Ishikawa (cell line): ENCODE measurements at regions not wholly inside any gene's neighbourhood (a gene's known extent, or its start where the extent isn't known, plus 50 kb on each side); places are given as distances from the start of the nearest gene placed in this dataset.

ENCODE experiments used
- CEBPB ChIP-seq: IDR thresholded peaks from 2 replicates; pipeline ENCODE4 v1.6.1; 2012
- CREB1 ChIP-seq: IDR thresholded peaks from 2 replicates; pipeline ENCODE4 v1.6.1; 2012; ENCODE audit warnings: low read depth
- EGR1 ChIP-seq: IDR thresholded peaks from 2 replicates; pipeline ENCODE4 v1.6.1; 2012
- EP300 ChIP-seq: IDR thresholded peaks from 2 replicates; pipeline ENCODE4 v1.6.1; 2012; ENCODE audit warnings: borderline replicate concordance
- FOXM1 ChIP-seq: IDR thresholded peaks from 2 replicates; pipeline ENCODE4 v1.6.1; 2012; ENCODE audit warnings: low read depth, borderline replicate concordance
- MAX ChIP-seq: IDR thresholded peaks from 2 replicates; pipeline ENCODE4 v1.6.1; 2012
- NFIC ChIP-seq: IDR thresholded peaks from 2 replicates; pipeline ENCODE4 v1.6.1; 2012
- RAD21 ChIP-seq: IDR thresholded peaks from 2 replicates; pipeline ENCODE4 v1.6.1; 2012; ENCODE audit warnings: low read depth
- REST ChIP-seq: IDR thresholded peaks from 2 replicates; pipeline ENCODE4 v1.6.1; 2012; ENCODE audit warnings: low read depth, mild to moderate bottlenecking
- TAF1 ChIP-seq: IDR thresholded peaks from 2 replicates; pipeline ENCODE4 v1.6.1; 2012; ENCODE audit warnings: low read depth, mild to moderate bottlenecking
- TCF12 ChIP-seq: IDR thresholded peaks from 2 replicates; pipeline ENCODE4 v1.6.1; 2012; ENCODE audit warnings: low read depth
- TEAD4 ChIP-seq: IDR thresholded peaks from 2 replicates; pipeline ENCODE4 v1.6.1; 2012
- USF1 ChIP-seq: IDR thresholded peaks from 2 replicates; pipeline ENCODE4 v1.6.1; 2012
- YY1 ChIP-seq: IDR thresholded peaks from 2 replicates; pipeline ENCODE4 v1.6.1; 2012; ENCODE audit warnings: low read depth
- ZBTB7A ChIP-seq: IDR thresholded peaks from 2 replicates; pipeline ENCODE4 v1.6.1; 2012; ENCODE audit warnings: low read depth

- no peak for TF ChIP-seq CREB1
- TF ChIP-seq YY1: no peak
- TF ChIP-seq EGR1: no peak
- TF ChIP-seq TEAD4: no peak
- TF ChIP-seq RAD21: no peak
- TF ChIP-seq CEBPB: no peak
- TF ChIP-seq MAX: no peak
Observed at GRCh38 chr3:24730173-24730572, 235.5 kb upstream of the THRB start.

GRCh38 chr3:24734019-24734418 lies 239.4 kb upstream of the THRB start:
- TF ChIP-seq REST (no peak), TCF12 (no peak), EGR1 (no peak), CREB1 (no peak), EP300 (no peak), MAX (no peak), TAF1 (no peak), YY1 (no peak), FOXM1 (no peak), USF1 (no peak), CEBPB (no peak), NFIC (no peak), RAD21 (no peak), TEAD4 (no peak), ZBTB7A (no peak)

- TF ChIP-seq FOXM1 (no peak), RAD21 (no peak), REST (no peak), TEAD4 (no peak), ZBTB7A (no peak), TCF12 (no peak), YY1 (no peak), CEBPB (no peak), USF1 (no peak), EGR1 (no peak), NFIC (no peak), EP300 (no peak), TAF1 (no peak), MAX (no peak), CREB1 (no peak)
Observed at GRCh38 chr3:24736701-24737100, 242.1 kb upstream of the THRB start.

- TF ChIP-seq EGR1 (no peak), FOXM1 (no peak), TEAD4 (no peak), NFIC (no peak), CREB1 (no peak), RAD21 (no peak), ZBTB7A (no peak), TCF12 (no peak), EP300 (no peak), REST (no peak), TAF1 (no peak), YY1 (no peak), CEBPB (no peak), USF1 (no peak), MAX (no peak)
Observed at GRCh38 chr3:24740326-24740725, 245.7 kb upstream of the THRB start.
